HepG2 (cell line): ENCODE measurements at regions not wholly inside any gene's neighbourhood (a gene's known extent, or its start where the extent isn't known, plus 50 kb on each side); places are given as distances from the start of the nearest gene placed in this dataset.

Experiments
- ATAC-seq: fragments of 200-7000 bp; cut with Tn5 transposase; 3 replicates; pipeline ENCODE4 v1.9.1; 2020; ENCODE audit warnings: mild to moderate bottlenecking, moderate library complexity
- BruUV-seq: library from RNA; stranded (reverse); fragments of 400-500 nt; replicated peaks from 2 replicates; lab custom pipeline; 2021; lab: Mats Ljungman, UMichigan
- CTCF ChIA-PET: fragments of 300-600 bp; formaldehyde crosslinking; extraction: SDS; loops from one replicate; lab custom pipeline; 2021; ENCODE audit warnings: low total read pairs, inconsistent platforms, low intra/inter-chr PET ratio; lab: Yijun Ruan, JAX
- POLR2A ChIA-PET: fragments of 350-600 bp; sonication (Branson Sonifier 250); formaldehyde crosslinking; loops from one replicate; lab custom pipeline; 2020; ENCODE audit warnings: antibody characterized with exemption, inconsistent platforms; lab: Yijun Ruan, JAX
- DNase-seq: peaks from one replicate; pipeline ENCODE4 v3.0.0-alpha.2; 2015; ENCODE audit warnings: low spot score
- FAIRE-seq: peaks from 3 replicates; lab custom pipeline; 2011; peaks lifted over from hg19 to GRCh38; lab: Jason Lieb, UNC
- H2AFZ ChIP-seq: one replicate; pipeline ENCODE4 v1.6.1; 2011; ENCODE audit warnings: low read length, inconsistent platforms
- H3K27ac ChIP-seq: fragments of 300-600 bp; 3 replicates; pipeline ENCODE4 v1.8.0; 2011; ENCODE audit warnings: mixed run types, mild to moderate bottlenecking, mixed read lengths, low read length, inconsistent platforms; ENCODE audit not compliant: insufficient read depth; ENCODE audit errors: extremely low read length
- H3K27me3 ChIP-seq, 2 experiments: fragments of 200-600 bp in 1 of 2; 2 replicates in 1 of 2; 3 replicates in 1 of 2; pipeline versions ENCODE4 v1.6.0 to v1.8.0; 2011; ENCODE audit warnings: low read length in 2 of 2, mild to moderate bottlenecking in 2 of 2, moderate library complexity in 2 of 2, inconsistent platforms in 1 of 2; ENCODE audit not compliant: insufficient read depth in 2 of 2, control insufficient read depth in 1 of 2
- H3K36me3 ChIP-seq, 2 experiments: fragments of 200-600 bp in 1 of 2; replicated peaks in 1 of 2; 2 replicates in 1 of 2; 3 replicates in 1 of 2; pipeline versions ENCODE4 v1.5.1 to v1.8.0; 2011; ENCODE audit warnings: low read length in 2 of 2, inconsistent platforms in 1 of 2; ENCODE audit not compliant: insufficient read depth in 2 of 2, control insufficient read depth in 1 of 2
- H3K4me1 ChIP-seq: 2 replicates; pipeline ENCODE4 v1.5.1; 2012; ENCODE audit warnings: low read length, inconsistent platforms; ENCODE audit not compliant: insufficient read depth
- H3K4me2 ChIP-seq: 2 replicates; pipeline ENCODE4 v1.6.0; 2011; ENCODE audit warnings: low read depth, low read length, inconsistent platforms
- H3K4me3 ChIP-seq, 3 experiments: fragments of 200-600 bp in 1 of 3; sonication (generic), shearing (Covaris generic) in 1 of 3; replicated peaks in 1 of 3; 2 replicates each; pipeline ENCODE4 v1.5.1; 2011 to 2016; ENCODE audit warnings: low read length in 3 of 3, inconsistent platforms in 2 of 3, low read depth in 2 of 3, mild to moderate bottlenecking in 2 of 3, control low read depth in 1 of 3, mixed read lengths in 1 of 3; ENCODE audit not compliant: insufficient read depth in 1 of 3
- H3K79me2 ChIP-seq: one replicate; pipeline ENCODE4 v1.6.1; 2011; ENCODE audit warnings: low read length, inconsistent platforms; ENCODE audit not compliant: insufficient read depth
- H3K9ac ChIP-seq: 2 replicates; pipeline ENCODE4 v1.6.0; 2011; ENCODE audit warnings: mild to moderate bottlenecking, low read depth, low read length, inconsistent platforms; ENCODE audit not compliant: insufficient read depth
- H3K9me3 ChIP-seq: 2 replicates; pipeline ENCODE4 v1.5.1; 2012; ENCODE audit warnings: mild to moderate bottlenecking, low read length
- H4K20me1 ChIP-seq: 2 replicates; pipeline ENCODE4 v1.6.0; 2011; ENCODE audit warnings: inconsistent platforms, mild to moderate bottlenecking, low read length, moderate library complexity; ENCODE audit not compliant: insufficient read depth
- ATRX ChIP-seq: sonication (generic); formaldehyde crosslinking; IDR thresholded peaks from 2 replicates; pipeline ENCODE4 v1.4.0; 2020; ENCODE audit warnings: missing genetic modification reagents, borderline replicate concordance
- CBX2 ChIP-seq, 2 experiments: fragments of 200-600 bp in 1 of 2; sonication (generic); formaldehyde crosslinking in 1 of 2; IDR thresholded peaks; 2 replicates each; pipeline versions ENCODE4 v1.7.0 to v1.8.1; 2018 to 2022; ENCODE audit warnings: low read depth in 2 of 2, low read length in 1 of 2, mild to moderate bottlenecking in 1 of 2, missing genetic modification reagents in 1 of 2
- LBX2 ChIP-seq: sonication (generic); formaldehyde crosslinking; IDR thresholded peaks from 2 replicates; pipeline ENCODE4 v1.5.0; 2020; ENCODE audit warnings: missing genetic modification reagents, mild to moderate bottlenecking, borderline replicate concordance
- NFE2L2 ChIP-seq: fragments of 150-350 bp; IDR thresholded peaks from 2 replicates; pipeline ENCODE4 v1.6.1; 2014; ENCODE audit warnings: low read length
- RBAK ChIP-seq: sonication (generic); formaldehyde crosslinking; IDR thresholded peaks from 2 replicates; pipeline ENCODE4 v1.5.1; 2020; ENCODE audit warnings: mild to moderate bottlenecking, missing genetic modification reagents
- RFXANK ChIP-seq: IDR thresholded peaks from 2 replicates; pipeline ENCODE4 v1.6.1; 2016
- RFXAP ChIP-seq: sonication (generic); formaldehyde crosslinking; IDR thresholded peaks from 2 replicates; pipeline ENCODE4 v1.4.0; 2020; ENCODE audit warnings: missing genetic modification reagents, borderline replicate concordance
- SP5 ChIP-seq: IDR thresholded peaks from 2 replicates; pipeline ENCODE4 v1.6.1; 2016; ENCODE audit warnings: low read depth, borderline replicate concordance
- ZNF253 ChIP-seq: sonication (generic); formaldehyde crosslinking; IDR thresholded peaks from 2 replicates; pipeline ENCODE4 v1.8.0; 2022; ENCODE audit warnings: mild to moderate bottlenecking, missing genetic modification reagents, borderline replicate concordance
- ZNF292 ChIP-seq: sonication (generic); formaldehyde crosslinking; IDR thresholded peaks from 2 replicates; pipeline ENCODE4 v1.8.1; 2022; ENCODE audit warnings: mild to moderate bottlenecking, low read depth, missing genetic modification reagents, borderline replicate concordance
- ZNF431 ChIP-seq: sonication (generic); formaldehyde crosslinking; IDR thresholded peaks from 2 replicates; pipeline ENCODE4 v1.9.0; 2022; ENCODE audit warnings: missing genetic modification reagents, low read depth, mild to moderate bottlenecking, borderline replicate concordance
- WGBS: methylation state at CpG from one replicate; pipeline ENCODE4 v1.1.6; 2017; ENCODE audit warnings: low lambda C conversion rate; 5-methylcytosine and 5-hydroxymethylcytosine counted together
- in situ Hi-C: cut with HindIII; loops from 2 replicates; pipeline ENCODE4 v1.10.0; 2017; ENCODE audit warnings: low pct_unique_long_range_greater_than_20kb; ENCODE audit not compliant: extremely low pct_ligation_motif_present
- intact Hi-C: fragments of 100-400 bp; cut with micrococcal nuclease; formaldehyde crosslinking; loops from one replicate; pipeline ENCODE4 v1.10.0; 2022; ENCODE audit not compliant: unreplicated experiment

- H4K20me1 ChIP-seq = no peaks in the 10 kb centered on the region
- BruUV-seq = no TSS peak
- H3K27ac ChIP-seq = no peak overlapping the region
- H3K4me1 ChIP-seq = no peaks in the 10 kb centered on the region
- H3K4me3 ChIP-seq = no peak overlapping the region
- ChIA-PET POLR2A (no interaction called here), CTCF (no interaction called here)
- no peaks in the 10 kb centered on the region for H3K79me2 ChIP-seq
- in situ Hi-C loops = no loop called here
- no peak for FAIRE-seq
- H3K36me3 ChIP-seq = no peaks in the 10 kb centered on the region
- no peaks in the 10 kb centered on the region for H3K9me3 ChIP-seq
- no peak overlapping the region for H3K4me2 ChIP-seq
- H3K9ac ChIP-seq = no peak overlapping the region
- H3K27me3 ChIP-seq = no peaks in the 10 kb centered on the region; a peak in 1 of 5 replicates
- DNase-seq = no peak
- ATAC-seq = no peak
- H2AFZ ChIP-seq = no peak overlapping the region
- TF ChIP-seq RBAK (CRISPR knock-in tag) (no peak), CBX2 (IDR thresholded peaks at IDR 0.05; ENCODE audit: low read depth, low read length) (no peak), CBX2 (CRISPR knock-in tag; IDR thresholded peaks at IDR 0.05; ENCODE audit: low read depth) (no peak), LBX2 (CRISPR knock-in tag) (no peak), SP5 (no peak), ZNF253 (CRISPR knock-in tag) (no peak), RFXANK (CRISPR knock-in tag) (no peak), NFE2L2 (no peak), ZNF292 (CRISPR knock-in tag) (no peak), RFXAP (CRISPR knock-in tag) (no peak), ATRX (CRISPR knock-in tag) (no peak), ZNF431 (no peak)
- intact Hi-C loops = no loop called here
- 18% methylated on average over 2 of the region's 2 CpGs for WGBS
Observed at GRCh38 chr18:27250471-27250870, 65.4 kb upstream of the CHST9 start.
